Tibial nerve (tissue), 4 donors: ENCODE measurements at regions not wholly inside any gene's neighbourhood (a gene's known extent, or its start where the extent isn't known, plus 50 kb on each side); places are given as distances from the start of the nearest gene placed in this dataset.

Source experiments
- DNase-seq, 2 donors: peaks; one replicate each; pipeline ENCODE4 v3.0.0-alpha.2; 2019; ENCODE audit warnings: low spot score in 2 of 2
- H3K27ac ChIP-seq, 4 donors: fragments of 200-600 bp; sonication (generic) in 3 of 4; one replicate each; pipeline ENCODE4 v1.5.1; 2017 to 2019; ENCODE audit warnings: mild to moderate bottlenecking in 1 of 4
- H3K27me3 ChIP-seq, 2 donors: fragments of 200-600 bp; sonication (generic) in 1 of 2; one replicate each; pipeline versions ENCODE4 v1.5.1 to v1.6.0; 2017 to 2019
- H3K36me3 ChIP-seq, 3 donors: fragments of 200-600 bp; sonication (generic); one replicate each; pipeline ENCODE4 v1.5.1; 2018 to 2019
- H3K4me1 ChIP-seq, 4 donors: fragments of 200-600 bp; sonication (generic) in 3 of 4; one replicate each; pipeline ENCODE4 v1.5.1; 2017 to 2019
- H3K4me3 ChIP-seq, 4 donors: fragments of 200-600 bp; sonication (generic) in 3 of 4; one replicate each; pipeline ENCODE4 v1.5.1; 2017 to 2019; ENCODE audit warnings: mild to moderate bottlenecking in 1 of 4, moderate library complexity in 1 of 4
- H3K9me3 ChIP-seq, 4 donors: fragments of 200-600 bp; sonication (generic) in 3 of 4; one replicate each; pipeline ENCODE4 v1.5.1; 2017 to 2019
- EP300 ChIP-seq, 2 donors: sonication (generic); formaldehyde crosslinking; IDR thresholded peaks; one replicate each; pipeline ENCODE4 v1.6.1; 2017; ENCODE audit warnings: antibody characterized with exemption in 2 of 2, mild to moderate bottlenecking in 1 of 2
- POLR2A ChIP-seq, 2 donors: fragments of 450-650 bp; IDR thresholded peaks; one replicate each; pipeline ENCODE4 v1.6.1; 2017; ENCODE audit warnings: antibody characterized with exemption in 2 of 2, mild to moderate bottlenecking in 2 of 2, moderate library complexity in 2 of 2
- WGBS, 2 donors: methylation state at CpG; one replicate each; pipeline ENCODE4 v1.1.5; 2018; 5-methylcytosine and 5-hydroxymethylcytosine counted together
- TF ChIP-seq, protein P1 (sequence below), 5 experiments: fragments of 200-600 bp in 3 of 5; fragments of 450-650 bp in 2 of 5; sonication (generic) in 3 of 5; IDR thresholded peaks; one replicate each; pipeline ENCODE4 v1.5.1; 2016 to 2019; ENCODE audit warnings: antibody characterized with exemption in 5 of 5, mild to moderate bottlenecking in 3 of 5, moderate library complexity in 2 of 5

DNA sequence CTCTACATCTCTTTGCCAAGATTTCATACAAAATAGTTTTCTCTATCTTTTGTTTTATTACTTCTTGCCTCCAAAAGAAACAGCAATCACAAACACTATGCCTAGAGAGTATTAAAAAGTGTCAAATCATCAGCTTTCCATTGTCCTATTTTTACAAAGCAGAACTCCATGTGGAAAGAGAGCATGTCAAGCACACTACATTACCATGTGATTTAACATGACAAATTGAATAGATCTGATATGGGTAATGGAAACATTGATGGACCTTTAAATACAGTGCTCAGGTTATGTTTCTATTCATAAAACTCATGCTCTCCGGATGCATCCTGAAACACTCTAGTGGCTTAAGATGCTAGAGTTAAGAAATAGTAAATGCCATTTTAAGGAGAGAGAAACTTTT is 791.4 kb upstream of the CTNND2 start:
- H3K4me1 ChIP-seq, result no peaks in the 10 kb centered on the region
- no peak overlapping the region for H3K27ac ChIP-seq
- WGBS, 2 donors, result 89 to 92% methylated on average over 1 of the region's 1 CpG
- H3K27me3 ChIP-seq, result no peaks in the 10 kb centered on the region
- DNase-seq, result no peak
- TF ChIP-seq, protein P1, sequence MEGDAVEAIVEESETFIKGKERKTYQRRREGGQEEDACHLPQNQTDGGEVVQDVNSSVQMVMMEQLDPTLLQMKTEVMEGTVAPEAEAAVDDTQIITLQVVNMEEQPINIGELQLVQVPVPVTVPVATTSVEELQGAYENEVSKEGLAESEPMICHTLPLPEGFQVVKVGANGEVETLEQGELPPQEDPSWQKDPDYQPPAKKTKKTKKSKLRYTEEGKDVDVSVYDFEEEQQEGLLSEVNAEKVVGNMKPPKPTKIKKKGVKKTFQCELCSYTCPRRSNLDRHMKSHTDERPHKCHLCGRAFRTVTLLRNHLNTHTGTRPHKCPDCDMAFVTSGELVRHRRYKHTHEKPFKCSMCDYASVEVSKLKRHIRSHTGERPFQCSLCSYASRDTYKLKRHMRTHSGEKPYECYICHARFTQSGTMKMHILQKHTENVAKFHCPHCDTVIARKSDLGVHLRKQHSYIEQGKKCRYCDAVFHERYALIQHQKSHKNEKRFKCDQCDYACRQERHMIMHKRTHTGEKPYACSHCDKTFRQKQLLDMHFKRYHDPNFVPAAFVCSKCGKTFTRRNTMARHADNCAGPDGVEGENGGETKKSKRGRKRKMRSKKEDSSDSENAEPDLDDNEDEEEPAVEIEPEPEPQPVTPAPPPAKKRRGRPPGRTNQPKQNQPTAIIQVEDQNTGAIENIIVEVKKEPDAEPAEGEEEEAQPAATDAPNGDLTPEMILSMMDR (IDR thresholded peaks at IDR 0.05), result no peak
- TF ChIP-seq EP300 (IDR thresholded peaks at IDR 0.05) (no peak), POLR2A (IDR thresholded peaks at IDR 0.05) (no peak)
- no peak overlapping the region for H3K4me3 ChIP-seq
- H3K9me3 ChIP-seq, result no peaks in the 10 kb centered on the region
- no peaks in the 10 kb centered on the region for H3K36me3 ChIP-seq

DNA sequence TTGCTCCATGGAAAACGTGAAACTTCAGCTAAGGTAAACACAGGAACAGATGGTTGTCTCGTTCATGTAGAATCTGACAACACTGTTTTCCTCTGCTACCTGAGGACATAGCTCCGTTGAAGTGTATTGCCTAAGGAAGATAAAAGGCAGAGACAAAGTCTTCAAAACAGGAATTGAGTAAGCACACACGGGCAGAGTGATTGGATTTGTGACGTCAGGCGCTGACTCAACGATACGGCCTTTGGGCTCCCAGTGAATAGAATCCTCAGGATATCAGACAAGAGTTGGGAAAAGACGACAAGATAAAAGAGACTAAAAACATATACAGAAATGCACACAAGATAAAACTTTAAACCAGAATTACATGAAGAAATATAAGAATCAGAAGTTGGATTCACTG is 787.1 kb upstream of the CTNND2 start:
- TF ChIP-seq, protein P1 (IDR thresholded peaks at IDR 0.05), result no peak
- no peak for TF ChIP-seq EP300 (IDR thresholded peaks at IDR 0.05)
- TF ChIP-seq POLR2A (IDR thresholded peaks at IDR 0.05), result no peak
- Histone ChIP-seq H3K4me1 (no peaks in the 10 kb centered on the region), H3K36me3 (no peaks in the 10 kb centered on the region), H3K4me3 (no peak overlapping the region), H3K27me3 (no peaks in the 10 kb centered on the region), H3K27ac (no peak overlapping the region), H3K9me3 (no peaks in the 10 kb centered on the region)
- 72 to 76% methylated on average over 9 of the region's 9 CpGs for WGBS, 2 donors
- no peak for DNase-seq

DNA sequence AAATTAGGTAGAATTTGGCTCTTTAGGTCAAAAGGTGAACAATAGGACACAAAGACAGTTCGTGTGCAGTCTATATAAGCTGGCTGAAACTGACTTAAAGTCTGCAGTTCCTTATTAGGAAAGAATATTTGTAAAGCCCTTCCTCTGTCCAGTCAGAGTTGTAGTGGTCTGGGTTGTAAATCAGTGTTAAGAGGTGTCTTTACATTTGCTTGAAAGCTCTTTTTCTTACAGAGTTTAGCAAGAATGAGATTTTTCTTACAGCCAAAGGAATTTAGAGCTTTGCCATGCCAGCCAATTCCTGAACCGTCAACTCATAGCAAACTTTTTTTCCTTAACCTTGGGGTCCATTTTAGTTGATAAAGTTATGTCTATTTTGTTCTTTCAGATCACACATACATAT is 786.1 kb upstream of the CTNND2 start:
- H3K36me3 ChIP-seq, result no peaks in the 10 kb centered on the region
- H3K4me1 ChIP-seq, result no peaks in the 10 kb centered on the region
- TF ChIP-seq EP300 (IDR thresholded peaks at IDR 0.05), result no peak
- TF ChIP-seq, protein P1 (IDR thresholded peaks at IDR 0.05), result no peak
- TF ChIP-seq POLR2A (IDR thresholded peaks at IDR 0.05), result no peak
- no peak overlapping the region for H3K4me3 ChIP-seq
- no peaks in the 10 kb centered on the region for H3K9me3 ChIP-seq
- 36 to 40% methylated on average over 2 of the region's 2 CpGs for WGBS, 2 donors
- DNase-seq, result no peak
- H3K27me3 ChIP-seq, result no peaks in the 10 kb centered on the region
- no peak overlapping the region for H3K27ac ChIP-seq

- no peaks in the 10 kb centered on the region for H3K9me3 ChIP-seq
- H3K36me3 ChIP-seq, result no peaks in the 10 kb centered on the region
- H3K27me3 ChIP-seq, result no peaks in the 10 kb centered on the region
- H3K4me3 ChIP-seq, result no peak overlapping the region
- TF ChIP-seq, protein P1 (IDR thresholded peaks at IDR 0.05), result no peak
- TF ChIP-seq POLR2A (IDR thresholded peaks at IDR 0.05) (no peak), EP300 (IDR thresholded peaks at IDR 0.05) (no peak)
- WGBS, 2 donors, result 71 to 97% methylated on average over 3 of the region's 3 CpGs
- H3K4me1 ChIP-seq, result no peaks in the 10 kb centered on the region
- DNase-seq, result no peak
- no peak overlapping the region for H3K27ac ChIP-seq
Observed at GRCh38 chr5:12683249-12683648, 779.0 kb upstream of the CTNND2 start.

DNA sequence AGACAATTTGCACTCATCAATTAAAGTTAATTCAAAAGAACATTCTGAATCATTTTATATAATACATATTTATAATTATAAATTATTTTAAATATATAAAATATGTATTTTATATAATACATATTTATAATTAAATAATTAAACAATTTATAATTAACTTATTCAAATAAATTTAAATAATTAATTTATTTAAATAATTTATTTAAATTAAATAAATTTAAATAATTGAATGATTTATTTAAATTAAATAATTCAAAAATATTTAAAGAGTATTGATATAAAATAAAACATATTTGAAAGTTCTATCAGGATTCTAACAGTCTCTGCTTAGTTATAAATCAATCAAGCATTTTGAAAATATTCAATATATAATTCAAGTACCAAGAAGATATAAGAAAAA is 775.5 kb upstream of the CTNND2 start:
- H3K27me3 ChIP-seq, result no peaks in the 10 kb centered on the region
- no peaks in the 10 kb centered on the region for H3K9me3 ChIP-seq
- H3K27ac ChIP-seq, result no peak overlapping the region
- no peaks in the 10 kb centered on the region for H3K4me1 ChIP-seq
- H3K36me3 ChIP-seq, result no peaks in the 10 kb centered on the region
- no peak overlapping the region for H3K4me3 ChIP-seq
- DNase-seq, result no peak
- TF ChIP-seq, protein P1 (IDR thresholded peaks at IDR 0.05), result no peak
- no peak for TF ChIP-seq EP300 (IDR thresholded peaks at IDR 0.05)
- TF ChIP-seq POLR2A (IDR thresholded peaks at IDR 0.05), result no peak
